Calu3 (cell line): ENCODE measurements at regions not wholly inside any gene's neighbourhood (a gene's known extent, or its start where the extent isn't known, plus 50 kb on each side); places are given as distances from the start of the nearest gene placed in this dataset.
"Not testable (repeated sequence)": the region's sequence is repeated elsewhere in the genome, so short reads cannot be mapped to it uniquely, and the experiment has no call there.

Experiments used
- BruUV-seq: library from RNA; stranded (reverse); fragments of 400-500 nt; replicated peaks from 2 replicates; lab custom pipeline; 2021; lab: Mats Ljungman, UMichigan
- CTCF ChIA-PET: fragments of 300-600 bp; sonication (Branson Sonifier 250); formaldehyde crosslinking; loops from one replicate; lab custom pipeline; 2022; ENCODE audit warnings: antibody characterized with exemption; lab: Charles Lee
- DNase-seq: peaks from one replicate; pipeline ENCODE4 v3.0.0; 2022
- H3K27ac Mint-ChIP-seq: one replicate; pipeline ENCODE4 v1.8.0; 2022; ENCODE audit warnings: mixed read lengths; ENCODE audit not compliant: unreplicated experiment
- H3K27me3 Mint-ChIP-seq: one replicate; pipeline ENCODE4 v1.8.0; 2022; ENCODE audit warnings: mixed read lengths; ENCODE audit not compliant: unreplicated experiment
- H3K36me3 Mint-ChIP-seq: one replicate; pipeline ENCODE4 v1.8.0; 2022; ENCODE audit warnings: mild to moderate bottlenecking, moderate library complexity, mixed read lengths; ENCODE audit not compliant: insufficient read depth, unreplicated experiment
- H3K4me1 Mint-ChIP-seq: one replicate; pipeline ENCODE4 v1.8.0; 2022; ENCODE audit warnings: mild to moderate bottlenecking, low read depth, mixed read lengths; ENCODE audit not compliant: unreplicated experiment
- H3K4me3 Mint-ChIP-seq: one replicate; pipeline ENCODE4 v1.8.0; 2022; ENCODE audit warnings: mild to moderate bottlenecking, low read depth, moderate library complexity, mixed read lengths; ENCODE audit not compliant: unreplicated experiment
- H3K9me3 Mint-ChIP-seq: one replicate; pipeline ENCODE4 v1.8.0; 2022; ENCODE audit warnings: low read depth, mixed read lengths; ENCODE audit not compliant: unreplicated experiment
- CTCF ChIP-seq: fragments of 200-600 bp; IDR thresholded peaks from one replicate; pipeline ENCODE4 v1.8.0; 2022; ENCODE audit warnings: antibody characterized with exemption; ENCODE audit not compliant: unreplicated experiment
- intact Hi-C: fragments of 100-400 bp; cut with micrococcal nuclease; formaldehyde crosslinking; loops from one replicate; pipeline ENCODE4 v1.10.0; 2022; ENCODE audit not compliant: unreplicated experiment

- no peaks in the 10 kb centered on the region for H3K9me3 Mint-ChIP-seq
- peak overlapping the region; percentile 83 for H3K4me3 Mint-ChIP-seq
- intact Hi-C loops, result no loop called here
- peaks cover 86% of the 10 kb centered on the region for H3K36me3 Mint-ChIP-seq
- CTCF ChIA-PET, result interaction anchor here (0.6 to 4.9 kb wide), 6 partner anchors 33 to 629 kb away, joined by 3 to 29 read pairs (median 4); no protein-coding TSS in a partner anchor
- peaks cover 57% of the 10 kb centered on the region for H3K4me1 Mint-ChIP-seq
- peak overlapping the region; percentile 100 for H3K27ac Mint-ChIP-seq
- peak; percentile 47 for DNase-seq
- TF ChIP-seq CTCF, result no peak
- H3K27me3 Mint-ChIP-seq, result no peaks in the 10 kb centered on the region
- BruUV-seq, result TSS peak; percentile 51
Observed at GRCh38 chr17:77288115-77288619, 147.4 kb downstream of the SEC14L1 start.

GRCh38 chr17:77290759-77291558 is 150.2 kb downstream of the SEC14L1 start:
- CTCF ChIA-PET, result interaction anchor here (0.6 kb wide), 1 partner anchor 14 kb away, joined by 3 read pairs; no protein-coding TSS in a partner anchor
- H3K4me3 Mint-ChIP-seq, intact Hi-C loops, DNase-seq, H3K27ac Mint-ChIP-seq, H3K9me3 Mint-ChIP-seq, H3K27me3 Mint-ChIP-seq, BruUV-seq: not testable (repeated sequence)
- Mint-ChIP-seq H3K36me3 (peaks cover 84% of the 10 kb centered on the region), H3K4me1 (peaks cover 45% of the 10 kb centered on the region)

- H3K4me1 Mint-ChIP-seq, result peaks cover 50% of the 10 kb centered on the region
- BruUV-seq, result no TSS peak
- no peak for TF ChIP-seq CTCF
- DNase-seq, result no peak
- intact Hi-C loops, result no loop called here
- peaks cover 84% of the 10 kb centered on the region for H3K36me3 Mint-ChIP-seq
- H3K4me3 Mint-ChIP-seq, result peak overlapping the region; percentile 1
- H3K9me3 Mint-ChIP-seq, result no peaks in the 10 kb centered on the region
- CTCF ChIA-PET, result no interaction called here
- peak overlapping the region; percentile 61 for H3K27ac Mint-ChIP-seq
- no peaks in the 10 kb centered on the region for H3K27me3 Mint-ChIP-seq
Observed at GRCh38 chr17:77291591-77292386, 151.0 kb downstream of the SEC14L1 start.

- Mint-ChIP-seq H3K27ac (no peak overlapping the region), H3K27me3 (no peaks in the 10 kb centered on the region), H3K4me3 (no peak overlapping the region), H3K9me3 (no peaks in the 10 kb centered on the region), H3K36me3 (peaks cover 64% of the 10 kb centered on the region), H3K4me1 (peaks cover 39% of the 10 kb centered on the region)
- no TSS peak for BruUV-seq
- intact Hi-C loops, result no loop called here
- TF ChIP-seq CTCF, result no peak
- no peak for DNase-seq
- CTCF ChIA-PET, result no interaction called here
Observed at GRCh38 chr17:77294761-77295160, 154.0 kb downstream of the SEC14L1 start.
